Trophoblast cell (in vitro differentiated cells and primary cell): ENCODE measurements at regions not wholly inside any gene's neighbourhood (a gene's known extent, or its start where the extent isn't known, plus 50 kb on each side); places are given as distances from the start of the nearest gene placed in this dataset.
"Not testable (repeated sequence)": the region's sequence is repeated elsewhere in the genome, so short reads cannot be mapped to it uniquely, and the experiment has no call there.

Experiments
- DNase-seq, 2 donors: peaks; one replicate each; pipeline ENCODE4 v3.0.0-alpha.2; 2016
- H2AFZ ChIP-seq: 2 replicates; pipeline ENCODE4 v1.6.1; 2013; ENCODE audit warnings: low read length, moderate library complexity, mild to moderate bottlenecking; ENCODE audit not compliant: insufficient read depth, poor library complexity
- H2AK5ac ChIP-seq: 2 replicates; pipeline ENCODE4 v1.6.1; 2013; ENCODE audit warnings: mild to moderate bottlenecking, low read length
- H2BK120ac ChIP-seq: 2 replicates; pipeline ENCODE4 v1.6.1; 2013; ENCODE audit warnings: low read length, mild to moderate bottlenecking, moderate library complexity; ENCODE audit not compliant: insufficient read depth, poor library complexity
- H2BK12ac ChIP-seq: 2 replicates; pipeline ENCODE4 v1.6.1; 2013; ENCODE audit warnings: mild to moderate bottlenecking, low read length, moderate library complexity
- H2BK5ac ChIP-seq: 2 replicates; pipeline ENCODE4 v1.6.1; 2013; ENCODE audit warnings: low read length, low read depth, moderate library complexity, mild to moderate bottlenecking; ENCODE audit not compliant: poor library complexity
- H3K14ac ChIP-seq: 2 replicates; pipeline ENCODE4 v1.6.1; 2013; ENCODE audit warnings: mild to moderate bottlenecking, low read length
- H3K18ac ChIP-seq: 2 replicates; pipeline ENCODE4 v1.6.1; 2013; ENCODE audit warnings: mild to moderate bottlenecking, low read length
- H3K23ac ChIP-seq: 2 replicates; pipeline ENCODE4 v1.6.1; 2013; ENCODE audit warnings: low read length
- H3K27ac ChIP-seq: 2 replicates; pipeline ENCODE4 v1.5.1; 2013; ENCODE audit warnings: low read depth, mild to moderate bottlenecking, inconsistent platforms, low read length, moderate library complexity
- H3K27me3 ChIP-seq: 2 replicates; pipeline ENCODE4 v1.6.1; 2013; ENCODE audit warnings: inconsistent platforms, mild to moderate bottlenecking, low read length, moderate library complexity; ENCODE audit not compliant: insufficient read depth
- H3K36me3 ChIP-seq, 2 experiments: 1 replicate in 1 of 2; 2 replicates in 1 of 2; pipeline ENCODE4 v1.6.1; 2013; ENCODE audit warnings: low read length in 2 of 2, mild to moderate bottlenecking in 2 of 2, moderate library complexity in 1 of 2; ENCODE audit not compliant: insufficient read depth in 2 of 2, control insufficient read depth in 1 of 2
- H3K4ac ChIP-seq: 2 replicates; pipeline ENCODE4 v1.6.1; 2013; ENCODE audit warnings: low read depth, mild to moderate bottlenecking, low read length, moderate library complexity
- H3K4me1 ChIP-seq, 2 experiments: 1 replicate in 1 of 2; 2 replicates in 1 of 2; pipeline ENCODE4 v1.6.1; 2013; ENCODE audit warnings: low read length in 2 of 2, mild to moderate bottlenecking in 2 of 2, moderate library complexity in 1 of 2; ENCODE audit not compliant: insufficient read depth in 2 of 2, control insufficient read depth in 1 of 2
- H3K4me2 ChIP-seq: 2 replicates; pipeline ENCODE4 v1.6.1; 2013; ENCODE audit warnings: inconsistent platforms, mild to moderate bottlenecking, low read length, moderate library complexity
- H3K4me3 ChIP-seq: 2 replicates; pipeline ENCODE4 v1.5.1; 2013; ENCODE audit warnings: mild to moderate bottlenecking, low read depth, low read length, inconsistent platforms
- H3K79me1 ChIP-seq: one replicate; pipeline ENCODE4 v1.6.1; 2013; ENCODE audit warnings: low read length
- H3K79me2 ChIP-seq: 2 replicates; pipeline ENCODE4 v1.6.1; 2013; ENCODE audit warnings: low read length, mild to moderate bottlenecking; ENCODE audit not compliant: control insufficient read depth, insufficient read depth, poor library complexity
- H3K9ac ChIP-seq: 2 replicates; pipeline ENCODE4 v1.6.1; 2013; ENCODE audit warnings: mild to moderate bottlenecking, low read length
- H3K9me3 ChIP-seq: 2 replicates; pipeline ENCODE4 v1.6.1; 2013; ENCODE audit warnings: low read depth, mild to moderate bottlenecking, control low read depth, inconsistent platforms, low read length; ENCODE audit not compliant: insufficient read depth
- H4K12ac ChIP-seq: 2 replicates; pipeline ENCODE4 v1.6.1; 2013; ENCODE audit warnings: low read depth, mild to moderate bottlenecking, low read length, moderate library complexity
- H4K8ac ChIP-seq: 2 replicates; pipeline ENCODE4 v1.6.1; 2013; ENCODE audit warnings: low read depth, mild to moderate bottlenecking, low read length, moderate library complexity
- H4K91ac ChIP-seq: one replicate; pipeline ENCODE4 v1.6.1; 2013; ENCODE audit warnings: low read depth, mild to moderate bottlenecking, low read length, moderate library complexity
- WGBS: extraction: QIAGEN DNeasy Blood & Tissue Kit; methylation state at CpG from one replicate; pipeline ENCODE4 v1.1.7; 2013; ENCODE audit warnings: missing lambda C conversion rate; ENCODE audit not compliant: insufficient read length, insufficient coverage; ENCODE audit errors: extremely low coverage; 5-methylcytosine and 5-hydroxymethylcytosine counted together

DNA sequence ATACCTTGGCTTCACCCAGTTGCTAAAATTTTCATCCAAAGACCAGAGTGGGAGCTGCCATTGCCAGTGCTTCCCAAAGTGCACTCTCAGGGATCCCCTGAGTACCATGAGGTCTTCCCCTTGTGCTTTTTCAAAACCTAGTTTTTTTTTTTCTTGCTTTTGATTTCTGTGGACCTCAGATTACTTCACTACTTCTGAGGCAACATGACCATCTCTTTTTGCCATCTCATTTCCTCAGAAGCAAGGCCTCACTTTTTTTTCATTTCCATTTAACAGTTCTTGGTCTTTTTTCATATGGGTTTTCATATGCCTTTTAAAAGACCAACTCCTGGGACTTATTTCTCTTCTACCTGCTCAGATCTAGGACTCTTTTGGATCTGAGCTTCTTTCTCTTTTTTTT lies 64.1 kb upstream of the MMS22L start:
- Histone ChIP-seq H3K4me3 (no peak overlapping the region), H3K36me3 (no peaks in the 10 kb centered on the region), H3K4me1 (no peaks in the 10 kb centered on the region), H3K23ac (no peak overlapping the region), H4K8ac (no peak overlapping the region), H3K4ac (no peak overlapping the region), H2AFZ (no peak overlapping the region), H3K4me2 (no peak overlapping the region), H3K27me3 (no peaks in the 10 kb centered on the region), H4K12ac (no peak overlapping the region), H3K14ac (no peak overlapping the region), H2BK12ac (no peak overlapping the region), H2AK5ac (no peak overlapping the region), H2BK120ac (no peak overlapping the region), H3K18ac (no peak overlapping the region), H3K79me2 (no peaks in the 10 kb centered on the region), H3K79me1 (no peaks in the 10 kb centered on the region), H4K91ac (no peak overlapping the region), H3K9me3 (no peaks in the 10 kb centered on the region), H3K27ac (no peak overlapping the region), H2BK5ac (no peak overlapping the region), H3K9ac (no peak overlapping the region)
- DNase-seq = no peak

DNA sequence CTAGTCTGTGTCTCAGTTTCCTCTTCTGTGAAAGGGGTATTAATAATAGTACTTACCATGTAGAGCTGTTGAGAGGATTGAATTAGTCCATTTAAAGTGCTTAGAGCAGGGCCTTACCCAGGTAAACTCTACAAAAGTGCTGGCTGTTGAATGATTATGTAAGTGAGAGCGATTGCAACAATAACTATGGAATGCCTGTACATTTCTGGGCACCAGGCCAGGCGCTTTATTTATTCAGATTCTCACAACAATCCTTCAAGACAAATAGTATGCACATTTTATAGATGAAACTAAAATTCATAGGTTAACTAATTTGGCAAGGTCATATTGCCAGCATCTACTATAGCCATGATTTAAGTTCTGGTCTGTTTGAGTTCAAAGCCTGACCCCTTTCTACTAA lies 78.3 kb upstream of the MMS22L start:
- Histone ChIP-seq H2BK5ac (no peak overlapping the region), H4K12ac (no peak overlapping the region), H3K27ac (no peak overlapping the region), H2BK120ac (no peak overlapping the region), H3K18ac (no peak overlapping the region), H3K9me3 (no peaks in the 10 kb centered on the region), H4K91ac (no peak overlapping the region), H2AK5ac (no peak overlapping the region), H3K4me2 (no peak overlapping the region), H3K23ac (no peak overlapping the region), H3K79me1 (no peaks in the 10 kb centered on the region), H3K4ac (no peak overlapping the region), H3K14ac (no peak overlapping the region), H2BK12ac (no peak overlapping the region), H3K36me3 (no peaks in the 10 kb centered on the region), H3K4me1 (no peaks in the 10 kb centered on the region), H3K9ac (no peak overlapping the region), H4K8ac (no peak overlapping the region), H3K4me3 (no peak overlapping the region), H3K79me2 (no peaks in the 10 kb centered on the region), H2AFZ (no peak overlapping the region), H3K27me3 (no peaks in the 10 kb centered on the region)
- no CpG with 5 or more reads among the region's 2 CpGs for WGBS
- DNase-seq = peak in 1 of 2 donors; percentile 26

DNA sequence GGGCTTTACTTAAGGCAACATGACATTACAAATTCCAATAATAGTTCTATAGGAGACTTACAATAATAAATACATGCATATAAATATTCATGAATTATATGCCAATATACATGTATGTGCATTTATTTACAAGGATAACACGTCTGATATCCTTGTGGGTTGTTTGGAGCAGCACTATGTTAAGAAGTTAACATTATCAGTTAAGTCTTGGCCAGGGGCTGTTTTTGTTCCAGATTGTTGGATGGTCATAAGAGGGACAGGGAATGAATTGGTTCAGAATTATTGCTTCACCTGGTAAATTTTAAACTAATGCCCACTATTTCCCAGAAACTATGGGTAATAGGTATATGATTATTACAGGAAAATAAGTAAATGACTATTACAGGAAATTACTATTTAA lies 81.3 kb upstream of the MMS22L start:
- Histone ChIP-seq H2BK5ac (no peak overlapping the region), H3K23ac (no peak overlapping the region), H3K4me3 (no peak overlapping the region), H3K79me2 (no peaks in the 10 kb centered on the region), H3K9me3 (no peaks in the 10 kb centered on the region), H2BK120ac (no peak overlapping the region), H3K4me1 (no peaks in the 10 kb centered on the region), H3K27ac (no peak overlapping the region), H2AK5ac (no peak overlapping the region), H3K18ac (no peak overlapping the region), H4K91ac (no peak overlapping the region), H3K14ac (no peak overlapping the region), H4K12ac (no peak overlapping the region), H3K27me3 (no peaks in the 10 kb centered on the region), H3K36me3 (no peaks in the 10 kb centered on the region), H3K9ac (no peak overlapping the region), H2BK12ac (no peak overlapping the region), H3K4ac (no peak overlapping the region), H3K4me2 (no peak overlapping the region), H2AFZ (no peak overlapping the region), H4K8ac (no peak overlapping the region), H3K79me1 (no peaks in the 10 kb centered on the region)
- WGBS = no CpG with 5 or more reads among the region's 1 CpG
- no peak for DNase-seq

DNA sequence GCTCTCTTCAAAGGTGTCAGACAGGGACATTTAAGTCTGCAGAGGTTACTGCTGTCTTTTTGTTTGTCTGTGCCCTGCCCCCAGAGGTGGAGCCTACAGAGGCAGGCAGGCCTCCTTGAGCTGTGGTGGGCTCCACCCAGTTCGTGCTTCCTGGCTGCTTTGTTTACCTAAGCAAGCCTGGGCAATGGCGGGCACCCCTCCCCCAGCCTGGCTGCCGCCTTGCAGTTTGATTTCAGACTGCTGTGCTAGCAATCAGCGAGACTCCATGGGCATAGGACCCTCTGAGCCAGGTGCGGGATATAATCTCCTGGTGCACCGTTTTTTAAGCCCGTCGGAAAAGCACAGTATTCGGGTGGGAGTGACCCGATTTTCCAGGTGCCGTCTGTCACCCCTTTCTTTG lies 99.1 kb upstream of the MMS22L start:
- not testable (repeated sequence) for H3K18ac ChIP-seq, H3K4ac ChIP-seq, DNase-seq, H2BK5ac ChIP-seq, H2AK5ac ChIP-seq, H4K91ac ChIP-seq, H3K4me1 ChIP-seq, H3K27ac ChIP-seq, H3K14ac ChIP-seq, H3K9me3 ChIP-seq, H2AFZ ChIP-seq, H4K8ac ChIP-seq, H2BK12ac ChIP-seq, H3K79me1 ChIP-seq, H2BK120ac ChIP-seq, H3K79me2 ChIP-seq, H3K9ac ChIP-seq, H4K12ac ChIP-seq, H3K27me3 ChIP-seq, H3K36me3 ChIP-seq, H3K4me2 ChIP-seq, H3K4me3 ChIP-seq, H3K23ac ChIP-seq
- no CpG with 5 or more reads among the region's 11 CpGs for WGBS

DNA sequence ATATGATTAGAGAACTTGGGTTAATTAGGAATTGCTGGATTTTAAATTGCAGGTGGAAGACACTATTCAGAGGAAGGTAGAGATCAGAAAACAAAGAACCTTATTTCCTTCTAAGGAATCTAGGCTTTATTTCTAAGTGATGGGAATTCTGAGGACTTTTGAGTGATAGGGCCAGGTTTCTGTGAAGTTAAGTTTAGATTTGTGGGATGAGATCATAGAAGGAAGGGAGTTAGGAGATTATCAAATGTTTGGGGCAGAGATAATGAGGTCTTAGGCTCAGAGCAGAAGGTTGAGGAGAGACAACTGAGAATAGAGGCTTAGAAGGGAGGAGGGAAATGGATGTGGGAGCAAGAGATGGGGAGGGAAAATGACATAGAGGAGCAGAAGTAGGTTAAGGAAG lies 109.7 kb upstream of the MMS22L start:
- H2AFZ ChIP-seq = no peak overlapping the region
- no peak for DNase-seq
- H3K4ac ChIP-seq = no peak overlapping the region
- no peak overlapping the region for H2AK5ac ChIP-seq
- no peak overlapping the region for H3K9ac ChIP-seq
- H2BK120ac ChIP-seq = no peak overlapping the region
- no peaks in the 10 kb centered on the region for H3K27me3 ChIP-seq
- no peak overlapping the region for H3K18ac ChIP-seq
- H3K14ac ChIP-seq = no peak overlapping the region
- H2BK5ac ChIP-seq = no peak overlapping the region
- no peaks in the 10 kb centered on the region for H3K4me1 ChIP-seq
- H3K79me1 ChIP-seq = no peaks in the 10 kb centered on the region
- H4K91ac ChIP-seq = no peak overlapping the region
- H3K27ac ChIP-seq = no peak overlapping the region
- H3K36me3 ChIP-seq = no peaks in the 10 kb centered on the region
- H3K9me3 ChIP-seq = no peaks in the 10 kb centered on the region
- no peak overlapping the region for H3K4me2 ChIP-seq
- no peak overlapping the region for H4K12ac ChIP-seq
- no peak overlapping the region for H2BK12ac ChIP-seq
- no peaks in the 10 kb centered on the region for H3K79me2 ChIP-seq
- H4K8ac ChIP-seq = no peak overlapping the region
- no peak overlapping the region for H3K4me3 ChIP-seq
- no peak overlapping the region for H3K23ac ChIP-seq
